GM12872 (cell line): ENCODE measurements at regions not wholly inside any gene's neighbourhood (a gene's known extent, or its start where the extent isn't known, plus 50 kb on each side); places are given as distances from the start of the nearest gene placed in this dataset.

Experiments
- CTCF ChIP-seq: IDR thresholded peaks from 3 replicates; pipeline ENCODE4 v1.5.1; 2011; ENCODE audit warnings: low read depth, mild to moderate bottlenecking, low read length, moderate library complexity; ENCODE audit not compliant: insufficient read depth

- no peak for TF ChIP-seq CTCF
Measured at GRCh38 chr1:55539652-55540512, 324.7 kb upstream of the USP24 start.

DNA sequence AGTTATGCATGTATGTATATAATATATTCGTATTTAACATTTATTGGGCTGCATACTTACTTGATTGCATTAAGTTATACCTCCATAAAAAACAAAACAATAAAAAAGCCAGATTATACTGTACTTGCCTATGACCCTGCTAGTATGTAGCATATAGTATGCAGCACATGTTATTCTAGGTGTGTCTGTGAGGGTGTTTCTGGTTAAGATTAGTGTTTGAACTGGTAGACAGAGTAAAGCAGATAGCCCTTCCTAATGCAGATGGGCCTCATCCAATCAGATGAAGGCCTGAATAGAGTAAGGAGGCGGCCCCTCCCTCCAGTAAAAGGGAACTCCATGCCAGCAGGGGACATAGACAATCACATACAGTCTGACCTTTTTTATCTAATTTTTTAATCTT is 323.3 kb upstream of the USP24 start:
- no peak for TF ChIP-seq CTCF

DNA sequence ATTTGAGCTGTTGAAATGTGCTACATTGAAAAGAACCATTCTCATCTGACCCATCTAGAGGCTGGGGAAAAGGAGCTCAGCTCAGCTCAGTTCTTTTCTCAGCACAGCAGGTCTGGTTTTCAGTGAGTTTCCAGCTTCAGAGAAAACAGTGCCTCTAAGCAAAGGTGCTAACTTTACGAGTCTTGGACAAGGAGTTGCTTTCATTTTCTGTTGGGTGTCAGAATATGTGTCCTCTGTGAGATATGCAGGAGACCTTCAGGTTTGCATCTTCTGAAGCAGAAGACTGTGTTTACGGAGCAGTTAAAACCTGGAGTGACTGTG is 321.3 kb upstream of the USP24 start:
- no peak for TF ChIP-seq CTCF

DNA sequence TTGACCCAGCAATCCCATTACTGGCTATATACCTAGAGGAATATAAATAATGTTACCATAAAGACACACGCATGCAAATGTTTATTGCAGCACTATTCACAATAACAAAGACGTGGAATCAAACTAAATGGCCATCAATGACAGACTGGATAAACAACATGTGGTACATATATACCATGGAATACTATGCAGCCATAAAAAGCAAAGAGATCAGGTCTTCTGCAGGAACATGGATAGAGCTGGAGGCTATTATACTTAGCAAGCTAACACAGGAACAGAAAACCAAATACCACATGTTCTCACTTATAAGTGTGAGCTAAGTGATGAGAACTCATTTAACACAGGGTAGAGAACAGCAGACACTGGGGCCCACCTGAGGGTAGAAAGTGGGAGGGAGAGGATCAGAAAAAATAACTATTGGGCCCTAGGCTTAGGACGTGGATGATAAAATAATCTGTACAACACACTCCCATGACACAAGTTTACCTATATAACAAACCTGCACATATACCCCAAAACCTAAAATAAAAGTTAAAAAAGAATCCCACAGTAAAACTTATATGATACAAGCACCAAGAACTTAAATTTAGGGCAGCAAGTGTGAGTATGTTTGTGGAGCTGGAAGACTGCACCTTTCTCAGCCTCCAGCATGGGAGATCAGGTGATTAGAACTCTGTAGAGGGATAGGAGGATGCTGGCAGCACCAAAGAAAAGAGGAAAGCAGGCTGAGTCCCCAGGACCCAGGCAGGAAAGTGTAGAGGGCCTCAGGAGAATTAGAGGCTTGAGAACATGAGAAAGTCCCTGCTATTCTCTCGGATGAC is 320.8 kb upstream of the USP24 start:
- no peak for TF ChIP-seq CTCF

- no peak for TF ChIP-seq CTCF
Measured at GRCh38 chr1:55534565-55535121, 319.5 kb upstream of the USP24 start.

- no peak for TF ChIP-seq CTCF
Measured at GRCh38 chr1:55531644-55532043, 316.5 kb upstream of the USP24 start.

DNA sequence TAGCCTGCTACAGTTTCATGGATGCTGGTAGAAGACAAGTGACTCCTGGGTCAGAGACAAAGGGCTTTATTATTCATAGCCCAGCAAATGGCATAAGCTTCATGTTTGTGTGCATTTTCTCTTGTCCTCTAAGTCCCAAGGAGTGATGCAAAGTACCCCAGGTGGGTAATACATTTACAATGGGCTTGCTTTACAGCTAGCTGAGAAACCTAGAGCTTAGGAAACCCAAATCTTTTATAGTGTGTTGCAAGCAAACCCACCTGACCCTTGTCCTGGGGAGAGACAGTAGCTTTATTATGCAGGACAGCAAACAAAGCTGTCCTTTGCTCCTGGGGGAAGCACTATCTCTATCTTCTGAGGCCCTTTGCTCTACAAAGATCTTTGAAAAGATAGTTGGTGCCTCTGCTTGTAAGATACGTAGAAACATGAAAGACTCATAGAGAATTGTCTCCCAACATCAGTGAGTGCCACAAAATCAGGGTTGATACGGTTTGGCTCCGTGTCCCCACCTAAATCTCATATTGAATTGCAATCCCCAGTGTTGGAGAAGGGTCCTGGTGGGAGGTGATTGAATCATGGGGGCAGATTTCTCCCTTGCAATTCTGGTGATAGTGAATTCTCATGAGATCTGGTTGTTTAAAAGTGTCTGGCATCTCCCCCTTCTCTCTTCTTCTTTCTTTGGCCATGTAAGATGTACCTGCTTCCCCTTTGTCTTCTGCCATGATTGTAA is 315.8 kb upstream of the USP24 start:
- TF ChIP-seq CTCF = no peak
